Inflammatory macrophage treated with lipopolysaccharide for 1 hour (primary cell): ENCODE measurements at regions not wholly inside any gene's neighbourhood (a gene's known extent, or its start where the extent isn't known, plus 50 kb on each side); places are given as distances from the start of the nearest gene placed in this dataset.

Experiments used
- DNase-seq, 2 donors: peaks; one replicate each; pipeline ENCODE4 v3.0.0-alpha.2; 2020 to 2022

DNA sequence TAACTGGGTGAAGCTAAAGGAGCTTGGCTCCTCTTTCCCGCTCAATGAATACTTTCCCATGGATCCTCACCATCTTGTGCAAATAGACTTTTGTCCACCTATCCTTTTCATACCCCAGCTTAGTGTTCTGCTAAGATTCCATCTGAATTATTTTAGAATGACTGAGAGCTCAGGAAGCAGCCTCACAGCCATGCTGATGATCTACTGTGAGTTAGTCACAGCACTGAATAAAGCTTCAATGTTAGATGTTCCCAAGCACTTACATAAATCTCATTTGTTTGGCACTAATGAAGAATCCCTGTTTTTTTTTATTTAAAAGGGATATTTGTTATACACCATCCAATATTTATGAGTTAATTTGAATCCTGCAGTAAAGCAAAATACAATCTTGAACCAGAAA lies 317.6 kb upstream of the TRPC7 start:
- DNase-seq = no peak

DNA sequence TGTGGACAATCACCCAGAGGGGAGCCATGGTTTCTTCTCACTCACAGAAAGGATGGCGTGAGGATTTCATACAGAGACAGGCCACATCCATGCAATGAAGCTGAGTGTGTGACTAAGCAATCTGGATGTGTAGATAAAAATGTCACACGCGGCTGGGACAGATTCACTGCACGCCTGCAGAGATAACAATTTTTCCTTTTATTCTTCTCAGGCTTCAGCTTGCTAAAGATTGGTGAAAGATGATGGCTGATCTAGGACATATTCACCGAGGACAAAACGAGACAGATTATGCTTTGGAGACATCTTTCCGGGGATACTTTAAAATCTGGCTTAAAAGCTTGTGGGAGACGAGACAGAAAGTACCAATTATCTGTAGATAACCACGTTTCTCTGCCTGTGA lies 313.9 kb upstream of the TRPC7 start:
- no peak for DNase-seq

DNA sequence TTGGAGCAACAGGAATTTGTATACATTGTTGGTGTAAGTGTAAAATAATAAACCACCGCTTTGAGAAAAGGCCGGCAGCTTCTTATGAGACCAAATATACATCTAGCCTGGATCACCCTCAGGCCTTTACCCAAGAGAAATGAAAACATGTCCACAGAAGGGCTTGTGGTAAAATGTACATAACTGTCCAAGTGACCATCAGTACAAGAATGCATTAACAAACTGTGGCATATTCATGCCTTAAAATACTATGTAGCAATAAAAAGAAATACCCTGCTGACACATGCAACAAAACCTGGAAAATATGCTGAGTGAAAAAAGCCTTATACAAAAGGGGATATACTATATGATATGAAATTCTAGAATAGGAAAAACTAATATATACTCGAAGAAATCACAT lies 311.9 kb upstream of the TRPC7 start:
- no peak for DNase-seq

- DNase-seq = no peak
These were observed 311.3 kb upstream of the TRPC7 start for GRCh38 chr5:136676685-136677084.

DNA sequence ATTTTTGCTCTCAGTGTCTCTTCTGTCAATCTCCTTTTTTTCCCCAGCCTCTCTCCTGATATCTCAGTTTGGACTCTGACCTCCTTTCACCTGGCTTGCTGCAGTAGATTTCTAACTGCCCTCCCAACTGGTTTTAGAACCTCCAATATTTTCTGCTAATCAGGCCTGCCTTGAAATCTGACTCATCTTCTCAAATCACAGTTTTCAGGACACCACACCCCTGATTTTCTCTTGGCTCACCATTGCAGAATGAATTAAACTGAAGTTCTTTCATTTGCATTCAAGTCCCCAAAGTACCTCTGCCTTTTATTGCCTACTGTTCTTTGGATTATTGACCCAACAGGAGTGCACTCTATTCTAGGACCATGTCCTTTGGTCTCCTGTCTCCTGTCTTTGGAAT lies 310.4 kb upstream of the TRPC7 start:
- DNase-seq = no peak

GRCh38 chr5:136674178-136674577 lies 308.8 kb upstream of the TRPC7 start:
- DNase-seq = no peak

- no peak for DNase-seq
These were observed 302.4 kb upstream of the TRPC7 start for GRCh38 chr5:136667789-136668188.

DNA sequence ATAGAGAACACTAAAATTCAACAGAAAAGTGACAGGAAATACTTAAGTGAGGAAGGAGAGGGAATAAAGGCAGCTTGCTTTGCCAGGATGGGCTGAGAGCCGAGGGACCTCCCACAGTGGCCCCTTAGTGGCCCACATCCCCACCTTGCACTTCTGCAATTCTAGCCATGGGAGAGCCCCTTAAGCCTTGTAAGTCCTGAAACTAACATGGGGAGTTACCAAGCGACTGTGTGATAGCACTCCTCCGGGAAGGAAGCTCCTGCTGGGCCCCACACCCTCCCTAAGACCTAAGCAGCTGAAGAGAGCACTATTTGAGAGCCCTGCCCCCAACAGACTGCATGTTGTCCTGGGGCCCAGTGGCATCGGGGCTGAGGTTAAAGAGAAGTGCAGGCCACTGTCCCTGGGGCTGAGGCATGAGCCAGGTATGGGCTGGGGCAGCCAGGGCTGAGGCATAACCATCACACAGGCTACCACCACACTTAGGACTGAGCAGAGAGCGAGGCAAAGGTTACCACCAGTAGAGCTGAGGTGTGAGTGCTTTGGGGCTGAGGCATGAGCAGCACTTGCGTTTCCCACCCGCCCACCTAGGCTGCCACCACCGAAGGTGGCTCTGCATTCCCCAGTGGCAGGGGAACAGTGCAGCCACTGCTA lies 301.8 kb upstream of the TRPC7 start:
- DNase-seq = no peak

- no peak for DNase-seq
These were observed 300.0 kb upstream of the TRPC7 start for GRCh38 chr5:136665331-136665730.

DNA sequence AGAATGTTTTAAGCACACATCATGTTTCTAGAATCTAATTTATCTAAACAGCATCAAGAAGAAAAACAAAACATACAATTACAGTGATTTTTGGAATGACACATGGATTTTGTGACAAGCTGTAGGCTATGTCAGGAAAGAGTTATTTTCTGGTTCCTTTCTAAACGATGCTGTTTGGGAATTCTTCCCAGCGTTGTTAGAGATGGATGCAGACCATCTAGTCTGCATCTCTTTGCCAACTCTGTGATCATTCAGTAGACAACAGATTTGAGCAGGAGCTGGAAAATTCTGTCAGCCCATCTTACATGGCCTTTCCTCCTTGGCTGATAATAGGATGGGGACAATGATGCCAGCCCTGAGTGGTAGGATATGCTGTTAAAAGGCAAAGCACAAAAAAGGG lies 295.7 kb upstream of the TRPC7 start:
- no peak for DNase-seq

DNA sequence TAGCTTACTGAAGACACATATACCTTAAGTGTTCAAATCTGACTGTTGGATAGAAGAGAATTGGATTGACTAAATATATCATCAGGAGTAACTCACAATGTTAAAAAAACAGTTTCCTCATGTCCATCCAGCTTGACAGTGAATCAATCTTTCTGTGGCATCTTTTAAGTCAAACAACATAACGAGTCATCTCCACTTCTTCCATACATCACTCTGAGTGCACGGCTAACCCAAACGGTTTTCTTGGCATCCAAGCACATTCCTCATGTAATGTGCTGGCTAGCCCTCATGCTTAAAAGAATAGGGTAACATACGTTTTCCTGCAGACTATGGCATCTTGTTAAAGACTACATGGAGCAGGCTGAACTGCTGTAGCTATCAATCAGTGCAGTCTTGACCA lies 291.5 kb upstream of the TRPC7 start:
- no peak for DNase-seq

DNA sequence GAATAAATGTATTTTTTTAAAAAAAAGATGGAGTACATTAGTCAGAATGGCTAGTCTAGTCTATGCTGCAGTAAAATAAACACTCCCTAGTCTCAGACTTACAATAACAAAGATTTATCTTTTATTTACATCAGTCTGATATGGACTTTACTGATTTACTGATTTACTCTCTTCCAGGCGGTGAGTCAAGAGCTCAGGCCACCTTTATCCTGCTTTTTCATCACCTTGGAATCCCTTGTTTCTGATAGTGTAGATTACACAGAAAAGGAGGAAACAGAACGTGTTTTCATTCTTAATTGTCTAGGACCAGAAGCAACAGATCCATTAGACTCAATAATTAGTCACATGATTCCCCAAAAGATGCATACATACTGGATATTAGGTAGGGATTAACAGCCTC lies 290.1 kb upstream of the TRPC7 start:
- DNase-seq = no peak

- no peak for DNase-seq
These were observed 281.6 kb upstream of the TRPC7 start for GRCh38 chr5:136646915-136647314.

DNA sequence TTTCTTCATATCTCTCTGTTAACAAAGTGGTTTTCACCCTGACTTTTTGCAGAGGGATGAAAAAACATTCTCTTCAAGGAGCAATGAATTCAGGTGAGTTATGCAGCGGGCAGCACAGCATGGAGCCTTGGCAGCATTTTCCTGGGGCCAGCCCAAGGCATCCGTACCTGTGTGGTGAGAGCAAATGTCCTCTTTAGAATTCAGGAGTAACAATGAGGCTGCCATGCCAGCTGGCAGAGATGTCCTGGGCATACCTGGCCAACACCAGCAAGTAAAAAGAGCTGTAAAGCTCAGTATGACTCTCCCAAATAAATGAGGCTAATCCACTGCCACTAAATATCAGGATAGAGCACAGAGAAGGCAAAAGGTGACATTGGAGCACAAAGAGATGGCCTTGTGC lies 277.6 kb upstream of the TRPC7 start:
- DNase-seq = no peak

- no peak for DNase-seq
These were observed 274.3 kb upstream of the TRPC7 start for GRCh38 chr5:136639616-136640015.

DNA sequence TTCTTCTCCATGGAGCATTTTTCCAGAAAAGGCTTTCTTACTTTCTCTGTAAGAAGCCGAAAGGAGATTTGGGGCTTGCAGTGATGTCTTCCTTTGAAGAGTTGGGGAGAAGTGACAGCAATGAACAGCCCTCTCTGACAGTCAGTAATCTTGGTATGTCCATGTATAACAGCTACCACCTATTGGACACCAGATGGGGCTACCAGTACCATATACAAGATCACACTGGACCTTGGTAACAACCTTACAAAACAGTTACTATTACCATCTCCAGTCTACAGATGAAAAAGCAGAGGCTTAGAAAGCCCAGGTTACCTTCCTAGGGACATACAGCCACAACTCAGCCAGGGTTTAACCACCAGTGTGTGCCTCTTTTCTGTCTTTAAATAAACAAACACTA lies 272.7 kb upstream of the TRPC7 start:
- no peak for DNase-seq

DNA sequence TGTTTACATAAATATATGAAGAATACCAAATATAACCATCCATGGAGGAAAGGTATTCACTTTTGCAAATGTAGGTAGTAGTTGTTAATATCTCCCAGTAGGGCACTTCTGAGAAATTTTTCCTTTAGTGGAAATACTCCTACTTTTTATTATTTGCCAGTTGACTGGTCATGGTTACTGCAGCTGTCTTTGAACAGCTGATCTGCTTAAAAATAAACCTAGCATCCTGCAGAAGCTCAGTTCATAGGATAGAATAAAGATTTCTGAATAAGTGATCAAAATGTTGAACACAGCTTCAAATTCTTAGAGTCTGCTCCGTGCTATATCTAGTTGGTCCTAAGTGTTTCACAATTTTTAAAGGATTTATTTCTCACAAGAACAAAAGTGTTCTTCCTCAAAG lies 270.7 kb upstream of the TRPC7 start:
- no peak for DNase-seq

DNA sequence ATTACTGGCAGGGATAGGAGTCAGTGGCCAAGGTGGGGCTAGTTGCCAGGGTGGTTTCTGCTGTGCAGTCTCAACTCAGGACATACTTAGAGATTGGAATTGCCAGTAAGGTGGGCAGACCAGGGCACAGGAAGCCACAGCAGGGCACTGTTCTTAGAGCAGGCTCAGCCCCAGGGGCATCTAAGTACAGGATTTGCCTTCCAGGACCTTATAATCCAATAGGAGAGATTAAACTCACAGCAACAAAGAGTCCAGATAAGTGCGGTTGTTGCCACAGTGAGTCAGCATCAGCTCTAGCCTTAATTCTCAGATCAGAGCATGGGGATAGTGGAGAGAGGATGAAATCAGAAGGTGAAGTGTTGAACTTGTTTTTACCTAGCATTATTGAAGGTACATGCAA lies 265.8 kb upstream of the TRPC7 start:
- no peak for DNase-seq

DNA sequence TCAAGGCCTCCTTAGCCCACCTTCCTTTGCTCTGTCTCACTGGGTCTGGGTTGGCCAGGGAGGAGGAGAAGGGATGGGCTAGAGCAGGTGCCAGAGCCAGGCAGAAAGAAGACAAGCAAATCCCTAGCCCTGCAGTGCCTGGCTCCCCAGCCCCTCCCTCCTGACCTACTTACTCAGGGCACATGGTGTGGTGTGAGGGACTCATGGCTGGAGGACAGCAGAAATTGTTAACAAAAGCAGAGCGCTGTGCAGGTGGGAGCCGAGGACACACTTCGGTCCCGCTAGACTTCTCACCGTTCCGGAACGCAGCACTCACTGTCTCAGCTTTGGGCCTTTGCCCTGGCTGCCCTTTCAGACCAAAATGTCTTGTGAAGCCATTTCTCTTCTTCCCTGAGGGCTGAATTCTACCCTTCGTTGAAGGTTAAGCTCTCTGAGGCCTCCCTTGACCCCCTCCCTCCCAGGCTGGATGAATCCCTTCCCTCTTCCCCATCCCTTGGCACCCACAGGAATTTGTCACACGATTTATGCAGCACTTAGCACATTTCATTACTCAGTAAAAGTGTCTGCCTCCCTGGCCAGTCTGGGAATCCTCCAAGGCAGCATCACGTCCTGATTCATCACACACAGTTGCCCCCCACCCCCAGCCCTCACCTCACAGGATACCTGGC lies 263.9 kb upstream of the TRPC7 start:
- DNase-seq = no peak

GRCh38 chr5:136626531-136626930 lies 261.2 kb upstream of the TRPC7 start:
- DNase-seq = no peak

GRCh38 chr5:136622747-136623146 lies 257.4 kb upstream of the TRPC7 start:
- DNase-seq = no peak

- no peak for DNase-seq
These were observed 256.4 kb upstream of the TRPC7 start for GRCh38 chr5:136621743-136622142.

DNA sequence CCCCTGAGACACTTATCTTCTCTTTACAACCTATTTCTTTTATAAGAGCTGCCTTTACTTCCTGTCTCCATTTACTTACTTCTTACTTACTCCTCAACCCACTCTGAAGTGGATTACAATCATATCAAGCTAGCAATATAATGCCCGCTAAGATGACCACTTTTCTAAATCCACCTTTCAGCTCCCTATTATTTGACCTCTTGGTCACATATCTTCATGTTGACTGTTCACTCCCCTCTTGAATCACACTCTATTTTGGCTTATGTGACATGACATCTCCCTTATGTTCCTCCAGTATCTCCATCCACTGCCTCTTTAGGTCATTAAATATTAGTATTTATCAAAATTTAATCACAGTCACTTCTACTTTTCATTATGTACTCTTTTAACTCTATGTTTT lies 255.3 kb upstream of the TRPC7 start:
- DNase-seq = no peak

DNA sequence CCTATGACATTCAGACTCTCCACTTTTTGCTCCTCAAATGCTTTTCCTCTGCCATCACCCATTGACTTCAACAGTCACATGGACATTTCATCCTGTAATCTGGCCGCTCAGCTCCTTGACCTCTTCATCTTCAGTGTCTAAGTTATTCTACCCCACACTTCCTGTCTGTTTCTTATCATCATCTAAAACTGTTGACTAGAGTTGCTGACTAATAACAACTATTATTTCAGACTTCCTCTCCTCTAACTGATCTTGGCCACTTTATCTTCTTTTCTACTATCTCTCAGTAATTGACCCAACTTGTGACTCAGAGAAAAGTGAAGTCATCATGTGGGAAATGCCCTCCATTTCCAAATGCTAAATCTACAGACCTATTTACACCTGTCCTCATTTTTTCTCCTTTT lies 254.7 kb upstream of the TRPC7 start:
- DNase-seq = no peak

DNA sequence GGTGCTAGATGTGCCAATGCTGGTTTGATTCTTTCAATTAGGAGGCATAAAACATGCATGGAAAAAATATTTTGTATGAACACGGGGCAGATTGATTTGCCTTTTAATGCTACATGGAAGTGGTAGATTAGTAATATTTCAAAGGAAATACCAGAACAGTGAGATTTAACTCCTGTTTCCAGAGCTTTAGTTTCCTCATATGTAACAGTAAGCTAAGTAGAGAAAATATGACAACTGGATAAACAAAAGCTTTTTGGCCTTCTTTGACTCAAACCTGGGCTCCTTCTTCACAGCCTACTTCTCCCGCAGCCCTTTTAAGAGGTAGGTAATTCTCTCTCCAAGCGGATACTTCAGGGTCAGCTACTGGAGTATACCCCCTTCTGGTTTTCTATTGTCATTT lies 254.2 kb upstream of the TRPC7 start:
- no peak for DNase-seq
